Stimulated activated CD8-positive, alpha-beta memory T cell treated with anti-CD3 and anti-CD28 coated beads, Interleukin-4, amount 100 ng/mL, for 24 hours (primary cell): ENCODE measurements at regions not wholly inside any gene's neighbourhood (a gene's known extent, or its start where the extent isn't known, plus 50 kb on each side); places are given as distances from the start of the nearest gene placed in this dataset.
A peak's percentile ranks its signal among the peaks of the same experiment; 100 is the strongest.
"Not testable (repeated sequence)": the region's sequence is repeated elsewhere in the genome, so short reads cannot be mapped to it uniquely, and the experiment has no call there.

ENCODE experiments used
- DNase-seq: peaks from one replicate; pipeline ENCODE4 v3.0.0-alpha.2; 2020; ENCODE audit warnings: low read depth

GRCh38 chr10:90193240-90193985 lies 492.0 kb downstream of the KIF20B start:
- no peak for DNase-seq

- DNase-seq: no peak
Observed at GRCh38 chr10:90195288-90195840, 494.0 kb downstream of the KIF20B start.

GRCh38 chr10:90197766-90198165 lies 496.4 kb downstream of the KIF20B start:
- DNase-seq: no peak

GRCh38 chr10:90199093-90199492 lies 497.7 kb downstream of the KIF20B start:
- DNase-seq: no peak

GRCh38 chr10:90199513-90199912 lies 498.1 kb downstream of the KIF20B start:
- no peak for DNase-seq

GRCh38 chr10:90204131-90204955 lies 503.0 kb downstream of the KIF20B start:
- DNase-seq: no peak

- DNase-seq: no peak
Observed at GRCh38 chr10:90204956-90205314, 503.5 kb downstream of the KIF20B start.

- no peak for DNase-seq
Observed at GRCh38 chr10:90205340-90205739, 503.9 kb downstream of the KIF20B start.

- DNase-seq: no peak
Observed at GRCh38 chr10:90213346-90213745, 512.0 kb downstream of the KIF20B start.

GRCh38 chr10:90218846-90219245 lies 517.5 kb downstream of the KIF20B start:
- DNase-seq: no peak

GRCh38 chr10:90222372-90222771 lies 521.0 kb downstream of the KIF20B start:
- no peak for DNase-seq

- DNase-seq: no peak
Observed at GRCh38 chr10:90222939-90223338, 521.5 kb downstream of the KIF20B start.

- DNase-seq: no peak
Observed at GRCh38 chr10:90224791-90225566, 523.6 kb downstream of the KIF20B start.

GRCh38 chr10:90226517-90226916 lies 525.1 kb downstream of the KIF20B start:
- DNase-seq: no peak

GRCh38 chr10:90227217-90227656 lies 525.8 kb downstream of the KIF20B start:
- peak; percentile 1 for DNase-seq

GRCh38 chr10:90227786-90228185 lies 526.4 kb downstream of the KIF20B start:
- no peak for DNase-seq

GRCh38 chr10:90229486-90229885 lies 528.1 kb downstream of the KIF20B start:
- no peak for DNase-seq

- DNase-seq: not testable (repeated sequence)
Observed at GRCh38 chr10:90233805-90234204, 532.4 kb downstream of the KIF20B start.

GRCh38 chr10:90245623-90246022 lies 544.2 kb downstream of the KIF20B start:
- no peak for DNase-seq

GRCh38 chr10:90250784-90251183 lies 549.4 kb downstream of the KIF20B start:
- DNase-seq: not testable (repeated sequence)

GRCh38 chr10:90269699-90270098 lies 568.3 kb downstream of the KIF20B start:
- no peak for DNase-seq
